HL-60 (cell line): ENCODE measurements at regions not wholly inside any gene's neighbourhood (a gene's known extent, or its start where the extent isn't known, plus 50 kb on each side); places are given as distances from the start of the nearest gene placed in this dataset.

ENCODE experiments used
- DNase-seq, 2 experiments: peaks; one replicate each; pipeline ENCODE4 v3.0.0-alpha.2; 2010 to 2020; ENCODE audit warnings: low read depth in 1 of 2, low spot score in 1 of 2
- H3K27ac ChIP-seq: fragments of 250-450 bp; sonication (Bioruptor Pico); replicated peaks from 2 replicates; pipeline ENCODE4 v1.5.1; 2020; ENCODE audit warnings: mild to moderate bottlenecking, moderate library complexity
- H3K27me3 ChIP-seq: fragments of 250-450 bp; sonication (Bioruptor Pico); 2 replicates; pipeline ENCODE4 v1.5.1; 2021; ENCODE audit warnings: mild to moderate bottlenecking, moderate library complexity; ENCODE audit not compliant: insufficient read depth, poor library complexity, severe bottlenecking
- H3K4me3 ChIP-seq: replicated peaks from 2 replicates; pipeline ENCODE4 v1.5.1; 2011; ENCODE audit warnings: mild to moderate bottlenecking, control low read depth, low read length; ENCODE audit not compliant: insufficient read depth
- CTCF ChIP-seq: IDR thresholded peaks from one replicate; pipeline ENCODE4 v1.5.1; 2011; ENCODE audit warnings: low read length, control low read depth, inconsistent platforms; ENCODE audit not compliant: insufficient read depth
- GABPA ChIP-seq: IDR thresholded peaks from 2 replicates; pipeline ENCODE4 v1.6.1; 2012; ENCODE audit warnings: low read depth
- POLR2AphosphoS5 ChIP-seq: IDR thresholded peaks from 2 replicates; pipeline ENCODE4 v1.6.1; 2012; ENCODE audit warnings: low read depth
- REST ChIP-seq: IDR thresholded peaks from 2 replicates; pipeline ENCODE4 v1.6.1; 2012; ENCODE audit warnings: low read depth; ENCODE audit not compliant: insufficient replicate concordance
- SPI1 ChIP-seq: IDR thresholded peaks from 2 replicates; pipeline ENCODE4 v1.6.1; 2012; ENCODE audit warnings: low read depth, mild to moderate bottlenecking, borderline replicate concordance

- TF ChIP-seq REST, result no peak
- no peaks in the 10 kb centered on the region for H3K27me3 ChIP-seq
- peak; percentile 35 to 41 for DNase-seq
- H3K27ac ChIP-seq, result no peak overlapping the region
- H3K4me3 ChIP-seq, result no peak overlapping the region
Measured at GRCh38 chr9:107638521-107639310, 149.1 kb upstream of the KLF4 start.

- no peak for TF ChIP-seq GABPA
- no peak for TF ChIP-seq POLR2AphosphoS5
- TF ChIP-seq SPI1, result no peak
- no peak for TF ChIP-seq CTCF
- TF ChIP-seq REST, result no peak
- Histone ChIP-seq H3K27ac (peak overlapping the region; percentile 15; the same call in 1 of the 2 replicates), H3K4me3 (peak overlapping the region; percentile 24), H3K27me3 (no peaks in the 10 kb centered on the region)
- DNase-seq, result no peak
Measured at GRCh38 chr9:107637421-107638420, 148.2 kb upstream of the KLF4 start.

GRCh38 chr9:107636571-107637381, 147.2 kb upstream of the KLF4 start:
- no peaks in the 10 kb centered on the region for H3K27me3 ChIP-seq
- no peak overlapping the region for H3K4me3 ChIP-seq
- H3K27ac ChIP-seq, result peak overlapping the region; percentile 63
- no peak for TF ChIP-seq SPI1
- no peak for TF ChIP-seq REST
- no peak for TF ChIP-seq GABPA
- no peak for TF ChIP-seq CTCF
- TF ChIP-seq POLR2AphosphoS5, result no peak
- DNase-seq, result peak in 1 of 2 experiments; percentile 26
